ENCODE measurements at regions not wholly inside any gene's neighbourhood (a gene's known extent, or its start where the extent isn't known, plus 50 kb on each side); places are given as distances from the start of the nearest gene placed in this dataset.

DNA sequence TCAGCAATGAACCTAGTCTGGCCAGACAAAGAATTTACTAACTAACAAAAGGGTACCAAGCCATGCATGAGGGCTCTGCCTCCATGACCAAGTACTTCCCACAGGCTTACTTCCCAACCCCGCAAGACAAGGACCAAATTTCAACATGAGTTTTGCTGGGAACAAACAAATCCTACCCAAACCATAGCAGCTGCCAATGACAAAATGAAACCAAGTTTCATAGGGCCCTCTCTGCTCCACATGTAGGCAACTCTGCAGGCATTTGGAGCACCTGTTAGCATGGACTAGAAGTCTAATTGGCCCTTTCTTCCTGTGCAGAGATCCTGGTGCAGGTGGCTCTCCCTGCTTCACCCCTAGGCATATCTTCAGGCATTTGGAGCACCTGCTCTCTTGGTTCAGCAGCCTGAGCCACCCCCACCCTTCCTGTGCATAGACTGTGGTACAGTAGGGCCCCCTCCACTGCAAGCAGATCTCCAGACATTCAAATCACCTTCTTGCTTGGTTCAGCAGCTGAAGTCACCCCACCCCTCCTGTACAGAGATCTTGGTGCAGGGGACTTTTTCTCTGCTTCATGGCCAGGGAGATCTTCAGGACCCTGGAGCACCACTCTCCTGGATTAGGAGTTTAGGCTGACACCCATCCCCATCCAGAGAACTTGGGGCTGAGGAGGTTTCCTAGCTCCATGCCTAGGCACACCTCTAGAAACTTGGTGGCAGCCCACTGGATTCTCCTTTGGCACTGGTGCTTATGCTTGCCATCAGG is 308.7 kb downstream of the RPAP3 start:
- no peak for TF ChIP-seq CTCF (IDR thresholded peaks at IDR 0.05)
- TF ChIP-seq POLR2A (IDR thresholded peaks at IDR 0.05), result no peak
- TF ChIP-seq POLR2AphosphoS5 (IDR thresholded peaks at IDR 0.05; ENCODE audit: insufficient read depth in 1 of 2, low read depth in 1 of 2), result no peak

Data from vagina (tissue), 2 donors.